ENCODE measurements at regions not wholly inside any gene's neighbourhood (a gene's known extent, or its start where the extent isn't known, plus 50 kb on each side); places are given as distances from the start of the nearest gene placed in this dataset.

GRCh38 chr1:58895082-58895481 lies 111.2 kb upstream of the JUN start:
- TF ChIP-seq CTCF (IDR thresholded peaks at IDR 0.05 in 8 of 11, conservative IDR thresholded peaks at IDR 0.05 in 3 of 11): no peak
- TF ChIP-seq POLR2AphosphoS5 (IDR thresholded peaks at IDR 0.05): no peak

All from spleen (tissue), 7 donors.